Spleen (tissue), 11 donors: ENCODE measurements at regions not wholly inside any gene's neighbourhood (a gene's known extent, or its start where the extent isn't known, plus 50 kb on each side); places are given as distances from the start of the nearest gene placed in this dataset.

ENCODE experiments used
- DNase-seq: peaks from one replicate; pipeline ENCODE4 v3.0.0-alpha.2; 2020
- H3K27ac ChIP-seq, 8 donors: fragments of 200-600 bp; sonication (generic) in 7 of 8; 1 replicate in 4 of 8; 2 replicates in 4 of 8; pipeline versions ENCODE4 v1.5.0 to v1.8.0; 2016 to 2021; ENCODE audit warnings: inconsistent platforms in 4 of 8, mild to moderate bottlenecking in 4 of 8, moderate library complexity in 1 of 8
- H3K27me3 ChIP-seq, 7 donors: fragments of 200-600 bp; sonication (generic) in 6 of 7; replicated peaks in 1 of 7; 1 replicate in 4 of 7; 2 replicates in 3 of 7; pipeline versions ENCODE4 v1.5.0 to v1.8.0; 2016 to 2021; ENCODE audit warnings: inconsistent platforms in 3 of 7, mild to moderate bottlenecking in 1 of 7
- H3K36me3 ChIP-seq, 6 donors: fragments of 200-600 bp; sonication (generic) in 5 of 6; 1 replicate in 4 of 6; 2 replicates in 2 of 6; pipeline versions ENCODE4 v1.5.0 to v1.8.0; 2016 to 2021; ENCODE audit warnings: inconsistent platforms in 2 of 6
- H3K4me1 ChIP-seq, 6 donors: fragments of 200-600 bp; sonication (generic) in 5 of 6; 1 replicate in 3 of 6; 2 replicates in 3 of 6; pipeline versions ENCODE4 v1.5.0 to v1.8.0; 2016 to 2021; ENCODE audit warnings: inconsistent platforms in 3 of 6
- H3K4me3 ChIP-seq, 8 donors: fragments of 200-600 bp; sonication (generic) in 7 of 8; 1 replicate in 4 of 8; 2 replicates in 4 of 8; pipeline versions ENCODE4 v1.5.0 to v1.8.0; 2016 to 2021; ENCODE audit warnings: inconsistent platforms in 4 of 8, mild to moderate bottlenecking in 4 of 8, moderate library complexity in 2 of 8
- H3K9me3 ChIP-seq, 8 donors: fragments of 200-600 bp; sonication (generic) in 7 of 8; 1 replicate in 4 of 8; 2 replicates in 4 of 8; pipeline versions ENCODE4 v1.5.0 to v1.8.0; 2016 to 2021; ENCODE audit warnings: inconsistent platforms in 4 of 8
- CTCF ChIP-seq, 11 experiments: fragments of 200-600 bp in 7 of 11; fragments of 450-650 bp in 4 of 11; sonication (generic) in 4 of 11; IDR thresholded peaks in 8 of 11; conservative IDR thresholded peaks in 3 of 11; 1 replicate in 7 of 11; 2 replicates in 4 of 11; pipeline versions ENCODE4 v1.4.0 to v1.8.0; 2016 to 2021; ENCODE audit warnings: antibody characterized with exemption in 11 of 11, inconsistent platforms in 4 of 11, mild to moderate bottlenecking in 1 of 11
- POLR2A ChIP-seq, 3 donors: fragments of 450-650 bp; IDR thresholded peaks; one replicate each; pipeline ENCODE4 v1.5.1; 2017; ENCODE audit warnings: antibody characterized with exemption in 3 of 3, mild to moderate bottlenecking in 1 of 3
- POLR2AphosphoS5 ChIP-seq, 3 donors: sonication (generic); formaldehyde crosslinking; IDR thresholded peaks; one replicate each; pipeline ENCODE4 v1.5.1; 2017; ENCODE audit warnings: antibody characterized with exemption in 3 of 3
- WGBS, 5 donors: extraction: QIAGEN DNeasy Blood & Tissue Kit in 3 of 5; methylation state at CpG; one replicate each; pipeline versions ENCODE4 v1.1.5 to v1.1.7; 2013 to 2018; 5-methylcytosine and 5-hydroxymethylcytosine counted together
- intact Hi-C: fragments of 100-400 bp; cut with DNase I; formaldehyde crosslinking; loops from one replicate; pipeline ENCODE4 v1.15.0; 2023; ENCODE audit warnings: low total_unique reads
- donor health status: healthy with polysubstance abuse.
- donor health status: DM: no; HTN: no; CAD: no; lungs with moderate emphysema.
- donor health status: DM: no; HTN: no; CAD: no.
- donor health status: Bipolar disorder and iron deficiency.
- donor health status: healthy.
- donor health status: DM: no; HTN: no; CAD: no.
- donor health status: DM: yes; HTN: yes; CAD: no.

- Histone ChIP-seq H3K36me3 (no peaks in the 10 kb centered on the region), H3K27me3 (no peaks in the 10 kb centered on the region), H3K4me3 (no peak overlapping the region), H3K4me1 (no peaks in the 10 kb centered on the region), H3K9me3 (peaks cover 0 to 66% (median 25%) of the 10 kb centered on the region in 8 donors), H3K27ac (no peak overlapping the region)
- DNase-seq: no peak
- TF ChIP-seq POLR2AphosphoS5 (IDR thresholded peaks at IDR 0.05) (no peak), CTCF (IDR thresholded peaks at IDR 0.05 in 8 of 11, conservative IDR thresholded peaks at IDR 0.05 in 3 of 11) (no peak), POLR2A (IDR thresholded peaks at IDR 0.05) (no peak)
- intact Hi-C loops: no loop called here
These were observed 947.1 kb upstream of the MIR17HG start for GRCh38 chr13:90400372-90400771.

GRCh38 chr13:90401150-90401549, 946.3 kb upstream of the MIR17HG start:
- Histone ChIP-seq H3K4me1 (no peaks in the 10 kb centered on the region), H3K27ac (no peak overlapping the region), H3K9me3 (peaks cover 0 to 61% (median 25%) of the 10 kb centered on the region in 8 donors), H3K36me3 (no peaks in the 10 kb centered on the region), H3K4me3 (no peak overlapping the region), H3K27me3 (no peaks in the 10 kb centered on the region)
- DNase-seq: no peak
- TF ChIP-seq POLR2A (IDR thresholded peaks at IDR 0.05) (no peak), CTCF (IDR thresholded peaks at IDR 0.05 in 8 of 11, conservative IDR thresholded peaks at IDR 0.05 in 3 of 11) (no peak), POLR2AphosphoS5 (IDR thresholded peaks at IDR 0.05) (no peak)
- intact Hi-C loops: no loop called here

- no peaks in the 10 kb centered on the region for H3K27me3 ChIP-seq
- H3K4me1 ChIP-seq: no peaks in the 10 kb centered on the region
- TF ChIP-seq POLR2AphosphoS5 (IDR thresholded peaks at IDR 0.05) (no peak), CTCF (IDR thresholded peaks at IDR 0.05 in 8 of 11, conservative IDR thresholded peaks at IDR 0.05 in 3 of 11) (no peak), POLR2A (IDR thresholded peaks at IDR 0.05) (no peak)
- peaks cover 0 to 54% (median 24%) of the 10 kb centered on the region in 8 donors for H3K9me3 ChIP-seq
- WGBS, 5 donors: 56 to 73% (median 61%) methylated on average over 1 of the region's 1 CpG
- H3K27ac ChIP-seq: no peak overlapping the region
- H3K36me3 ChIP-seq: no peaks in the 10 kb centered on the region
- intact Hi-C loops: no loop called here
- DNase-seq: no peak
- H3K4me3 ChIP-seq: no peak overlapping the region
These were observed 945.4 kb upstream of the MIR17HG start for GRCh38 chr13:90402102-90402501.

GRCh38 chr13:90402613-90403012, 944.9 kb upstream of the MIR17HG start:
- no peak for TF ChIP-seq POLR2A (IDR thresholded peaks at IDR 0.05)
- TF ChIP-seq CTCF (IDR thresholded peaks at IDR 0.05 in 8 of 11, conservative IDR thresholded peaks at IDR 0.05 in 3 of 11): no peak
- no peak for TF ChIP-seq POLR2AphosphoS5 (IDR thresholded peaks at IDR 0.05)
- intact Hi-C loops: no loop called here
- DNase-seq: no peak
- Histone ChIP-seq H3K4me1 (no peaks in the 10 kb centered on the region), H3K9me3 (peaks cover 0 to 54% (median 22%) of the 10 kb centered on the region in 8 donors), H3K36me3 (no peaks in the 10 kb centered on the region), H3K27ac (no peak overlapping the region), H3K27me3 (no peaks in the 10 kb centered on the region), H3K4me3 (no peak overlapping the region)
- 75 to 91% (median 80%) methylated on average over 1 of the region's 1 CpG for WGBS, 5 donors
